Parathyroid adenoma (tissue), 2 donors: ENCODE measurements at regions not wholly inside any gene's neighbourhood (a gene's known extent, or its start where the extent isn't known, plus 50 kb on each side); places are given as distances from the start of the nearest gene placed in this dataset.
"Not testable (repeated sequence)": the region's sequence is repeated elsewhere in the genome, so short reads cannot be mapped to it uniquely, and the experiment has no call there.

ENCODE experiments used
- H2AFZ ChIP-seq: fragments of 300-600 bp; sonication (generic); one replicate; pipeline ENCODE4 v1.7.0; 2017; ENCODE audit warnings: antibody characterized with exemption, mild to moderate bottlenecking
- H3K27ac ChIP-seq: fragments of 300-600 bp; sonication (generic); one replicate; pipeline ENCODE4 v1.7.0; 2017
- H3K27me3 ChIP-seq: fragments of 300-600 bp; sonication (generic); one replicate; pipeline ENCODE4 v1.7.0; 2017; ENCODE audit warnings: low read length; ENCODE audit not compliant: control insufficient read depth, insufficient read depth
- H3K36me3 ChIP-seq: fragments of 300-600 bp; sonication (generic); one replicate; pipeline ENCODE4 v1.7.0; 2017; ENCODE audit warnings: low read length; ENCODE audit not compliant: control insufficient read depth, insufficient read depth
- H3K4me1 ChIP-seq: fragments of 300-600 bp; sonication (generic); one replicate; pipeline ENCODE4 v1.7.0; 2017; ENCODE audit warnings: control low read depth
- H3K4me2 ChIP-seq: fragments of 300-600 bp; sonication (generic); one replicate; pipeline ENCODE4 v1.7.0; 2017; ENCODE audit warnings: low read length
- H3K4me3 ChIP-seq: fragments of 300-600 bp; sonication (generic); one replicate; pipeline ENCODE4 v1.7.0; 2017; ENCODE audit warnings: low read depth, low read length
- H3K79me2 ChIP-seq: fragments of 300-600 bp; sonication (generic); one replicate; pipeline ENCODE4 v1.7.0; 2017; ENCODE audit warnings: control low read depth
- H3K9ac ChIP-seq: fragments of 300-600 bp; sonication (generic); one replicate; pipeline ENCODE4 v1.7.0; 2017; ENCODE audit warnings: mild to moderate bottlenecking
- H3K9me3 ChIP-seq: fragments of 300-600 bp; sonication (generic); one replicate; pipeline ENCODE4 v1.7.0; 2017; ENCODE audit warnings: low read length; ENCODE audit not compliant: control insufficient read depth
- CTCF ChIP-seq: fragments of 300-600 bp; sonication (generic); IDR thresholded peaks from one replicate; pipeline ENCODE4 v1.7.0; 2017; ENCODE audit warnings: antibody characterized with exemption, mild to moderate bottlenecking
- donor health status: primary hyperparathyroidism.

GRCh38 chr4:71212216-71212615 is 126.6 kb upstream of the SLC4A4 start:
- H3K4me3 ChIP-seq: no peak overlapping the region
- TF ChIP-seq CTCF: no peak
- no peaks in the 10 kb centered on the region for H3K27me3 ChIP-seq
- no peak overlapping the region for H2AFZ ChIP-seq
- H3K27ac ChIP-seq: no peak overlapping the region
- H3K4me2 ChIP-seq: no peak overlapping the region
- no peaks in the 10 kb centered on the region for H3K36me3 ChIP-seq
- H3K79me2 ChIP-seq: peaks cover 3% of the 10 kb centered on the region
- no peaks in the 10 kb centered on the region for H3K9me3 ChIP-seq
- no peak overlapping the region for H3K9ac ChIP-seq
- H3K4me1 ChIP-seq: peaks cover 7% of the 10 kb centered on the region

GRCh38 chr4:71214578-71214977 is 124.2 kb upstream of the SLC4A4 start:
- no peak overlapping the region for H3K4me2 ChIP-seq
- H3K9ac ChIP-seq: no peak overlapping the region
- no peak overlapping the region for H3K27ac ChIP-seq
- peaks cover under 1% of the 10 kb centered on the region for H3K4me1 ChIP-seq
- no peak for TF ChIP-seq CTCF
- no peaks in the 10 kb centered on the region for H3K27me3 ChIP-seq
- no peak overlapping the region for H3K4me3 ChIP-seq
- no peak overlapping the region for H2AFZ ChIP-seq
- H3K36me3 ChIP-seq: no peaks in the 10 kb centered on the region
- peaks cover 3% of the 10 kb centered on the region for H3K79me2 ChIP-seq
- no peaks in the 10 kb centered on the region for H3K9me3 ChIP-seq

GRCh38 chr4:71216316-71216959 is 122.4 kb upstream of the SLC4A4 start:
- H2AFZ ChIP-seq: no peak overlapping the region
- no peaks in the 10 kb centered on the region for H3K4me1 ChIP-seq
- no peak for TF ChIP-seq CTCF
- H3K27ac ChIP-seq: no peak overlapping the region
- H3K9me3 ChIP-seq: no peaks in the 10 kb centered on the region
- no peaks in the 10 kb centered on the region for H3K79me2 ChIP-seq
- no peaks in the 10 kb centered on the region for H3K36me3 ChIP-seq
- no peaks in the 10 kb centered on the region for H3K27me3 ChIP-seq
- no peak overlapping the region for H3K4me3 ChIP-seq
- H3K9ac ChIP-seq: no peak overlapping the region
- H3K4me2 ChIP-seq: no peak overlapping the region

GRCh38 chr4:71217688-71218087 is 121.1 kb upstream of the SLC4A4 start:
- Histone ChIP-seq H3K4me2 (no peak overlapping the region), H3K9ac (no peak overlapping the region), H3K4me3 (no peak overlapping the region), H3K27me3 (no peaks in the 10 kb centered on the region), H3K27ac (no peak overlapping the region), H3K79me2 (peaks cover 4% of the 10 kb centered on the region), H3K36me3 (no peaks in the 10 kb centered on the region), H3K4me1 (no peaks in the 10 kb centered on the region), H3K9me3 (no peaks in the 10 kb centered on the region), H2AFZ (no peak overlapping the region)
- TF ChIP-seq CTCF: no peak

- H3K27ac ChIP-seq, H3K4me2 ChIP-seq, H3K9ac ChIP-seq, H3K79me2 ChIP-seq, H3K36me3 ChIP-seq, H3K4me3 ChIP-seq, H2AFZ ChIP-seq, H3K4me1 ChIP-seq, H3K27me3 ChIP-seq, H3K9me3 ChIP-seq: not testable (repeated sequence)
These were observed 118.0 kb upstream of the SLC4A4 start for GRCh38 chr4:71220848-71221247.
